Amniotic epithelial cell (primary cell): ENCODE measurements at regions not wholly inside any gene's neighbourhood (a gene's known extent, or its start where the extent isn't known, plus 50 kb on each side); places are given as distances from the start of the nearest gene placed in this dataset.

Experiments
- DNase-seq: peaks from one replicate; pipeline ENCODE4 v3.0.0-alpha.2; 2010; ENCODE audit warnings: low read depth

DNA sequence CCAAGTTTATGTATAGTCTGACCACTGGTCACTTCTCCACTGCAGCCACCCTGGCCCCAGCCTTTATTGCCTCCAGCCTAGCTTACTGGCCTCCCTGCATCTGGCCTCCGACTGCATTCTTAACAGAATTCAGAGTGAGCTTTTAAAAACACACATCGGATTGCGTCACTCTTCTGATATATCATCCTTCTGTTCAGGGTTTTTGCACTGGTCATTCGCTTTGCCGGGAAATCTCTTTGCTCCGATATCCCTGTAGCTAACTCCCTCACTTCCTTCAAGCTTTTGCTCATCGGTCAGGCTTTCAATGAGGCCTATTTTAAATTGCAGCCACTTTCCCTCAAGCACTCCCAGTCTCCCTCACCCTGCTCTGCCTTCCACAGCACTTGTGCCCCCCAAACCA is 101.6 kb upstream of the DLX2 start:
- peak; percentile 82 for DNase-seq

DNA sequence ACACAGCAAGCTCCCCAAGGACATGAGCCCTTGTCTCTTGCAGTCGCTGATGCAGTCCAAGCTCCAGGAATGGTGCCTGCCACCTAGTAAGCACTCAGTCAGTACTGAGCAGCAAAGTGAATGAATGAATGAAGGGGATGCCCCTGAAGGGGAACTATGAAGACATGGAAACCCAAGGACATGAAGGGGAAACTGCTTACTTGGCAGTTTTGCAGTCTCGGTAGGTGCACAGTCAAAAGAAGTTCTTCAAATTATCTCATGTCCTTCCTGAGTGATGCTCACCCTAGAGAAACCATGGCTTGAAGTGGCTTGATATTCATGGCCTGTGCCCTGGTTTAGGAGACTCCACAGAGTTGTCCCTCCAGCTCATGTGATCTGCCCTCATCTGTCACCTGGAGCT is 102.1 kb upstream of the DLX2 start:
- no peak for DNase-seq

DNA sequence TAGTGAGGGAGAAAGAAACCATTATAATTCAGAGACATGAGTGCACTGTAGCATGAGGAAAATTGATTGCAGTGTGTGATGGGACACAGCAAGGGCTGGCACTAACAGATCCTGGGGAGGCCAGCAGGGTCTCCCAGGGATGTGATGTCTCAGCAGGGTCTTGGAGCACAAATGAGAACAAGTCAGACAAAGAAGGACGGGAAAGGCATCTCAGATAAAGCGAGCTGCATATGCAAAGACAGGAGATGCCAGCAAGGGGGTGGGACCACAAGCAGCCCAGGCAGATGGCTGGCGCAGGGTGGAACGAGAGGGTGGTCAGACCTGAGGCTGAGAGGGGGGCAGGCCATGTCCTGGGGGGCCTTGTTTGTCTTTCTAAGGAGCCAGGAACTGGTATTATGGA is 102.6 kb upstream of the DLX2 start:
- DNase-seq: no peak

DNA sequence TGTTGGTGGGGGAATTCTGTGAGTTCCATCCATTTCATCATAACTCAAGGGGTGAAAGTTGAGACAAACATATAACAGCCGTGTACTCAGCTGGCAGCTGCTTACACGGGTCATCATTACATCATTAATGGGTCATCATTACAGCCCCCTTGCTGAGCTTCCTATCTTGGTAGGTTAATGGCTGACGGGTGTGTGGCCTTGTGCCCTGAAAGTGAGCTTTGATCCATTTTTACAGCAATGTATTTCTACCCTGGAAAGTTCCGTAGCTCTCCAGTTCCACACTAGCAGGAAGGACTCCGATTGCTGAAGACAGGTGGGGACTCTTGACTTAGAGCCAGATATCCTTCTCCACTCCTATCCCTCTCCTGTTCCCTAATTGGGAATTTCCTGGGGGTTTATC is 105.2 kb upstream of the DLX2 start:
- DNase-seq: no peak

DNA sequence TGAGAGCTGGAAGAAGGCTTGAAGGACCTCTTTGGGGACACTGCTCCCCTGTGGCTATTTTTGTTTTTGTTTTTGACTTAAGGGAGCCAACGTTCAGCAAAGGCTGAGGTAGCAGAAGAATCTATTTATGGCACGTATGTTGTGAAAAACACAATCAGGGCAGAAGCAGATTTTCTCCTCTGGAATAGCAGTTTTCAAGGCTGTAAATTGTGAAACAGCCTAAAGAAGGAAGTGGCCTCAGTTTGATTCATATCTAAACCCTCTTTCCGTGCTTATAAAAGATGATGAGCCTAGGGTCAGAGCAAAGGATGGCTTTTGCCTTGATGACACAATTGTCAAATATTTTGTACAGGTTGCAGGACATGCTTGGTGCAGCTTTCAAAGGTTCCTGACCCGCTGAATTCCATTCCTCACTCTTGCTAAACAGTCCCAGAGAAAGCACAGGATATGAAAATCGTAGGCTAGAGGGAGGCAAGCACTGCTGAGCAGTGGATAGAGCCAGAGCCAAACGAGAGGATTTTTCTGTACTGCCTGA is 106.2 kb upstream of the DLX2 start:
- peak; percentile 70 for DNase-seq

DNA sequence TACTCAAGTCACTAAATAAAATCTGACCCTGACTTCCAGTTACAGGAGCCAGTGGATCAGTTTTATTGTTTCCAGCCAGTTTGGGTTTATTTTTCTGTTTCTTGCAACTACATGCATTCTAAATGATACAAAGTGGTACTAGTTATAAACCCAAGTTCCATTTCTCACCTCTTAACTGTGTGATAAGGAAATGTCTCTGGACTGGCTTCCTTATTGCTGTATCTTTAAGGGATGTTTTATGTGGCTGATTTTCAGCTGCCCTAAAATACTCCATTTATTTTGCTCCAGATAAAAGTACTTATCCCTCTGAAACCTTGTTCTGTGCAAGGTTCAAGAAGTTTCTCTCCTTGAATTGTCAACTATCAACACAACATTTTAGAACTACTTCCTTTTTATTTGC is 107.9 kb upstream of the DLX2 start:
- DNase-seq: no peak

DNA sequence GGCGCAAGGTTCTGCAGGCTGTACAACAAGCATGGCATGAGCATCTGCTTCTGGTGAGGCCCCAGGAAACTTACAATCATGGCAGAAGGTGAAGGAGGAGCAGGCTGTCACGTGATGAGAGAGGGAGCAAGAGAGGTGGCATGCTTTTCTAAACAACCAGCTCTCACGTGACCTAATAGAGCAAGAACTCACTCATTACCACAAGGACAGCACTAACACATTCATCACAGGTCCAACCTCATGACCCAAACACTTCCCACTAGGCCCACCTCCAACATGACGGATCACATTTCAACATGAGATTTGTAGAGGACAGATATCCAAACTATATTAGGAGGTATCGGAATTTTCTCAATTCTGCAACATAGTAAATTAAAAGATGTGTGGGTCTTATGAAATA is 108.8 kb upstream of the DLX2 start:
- peak; percentile 57 for DNase-seq

DNA sequence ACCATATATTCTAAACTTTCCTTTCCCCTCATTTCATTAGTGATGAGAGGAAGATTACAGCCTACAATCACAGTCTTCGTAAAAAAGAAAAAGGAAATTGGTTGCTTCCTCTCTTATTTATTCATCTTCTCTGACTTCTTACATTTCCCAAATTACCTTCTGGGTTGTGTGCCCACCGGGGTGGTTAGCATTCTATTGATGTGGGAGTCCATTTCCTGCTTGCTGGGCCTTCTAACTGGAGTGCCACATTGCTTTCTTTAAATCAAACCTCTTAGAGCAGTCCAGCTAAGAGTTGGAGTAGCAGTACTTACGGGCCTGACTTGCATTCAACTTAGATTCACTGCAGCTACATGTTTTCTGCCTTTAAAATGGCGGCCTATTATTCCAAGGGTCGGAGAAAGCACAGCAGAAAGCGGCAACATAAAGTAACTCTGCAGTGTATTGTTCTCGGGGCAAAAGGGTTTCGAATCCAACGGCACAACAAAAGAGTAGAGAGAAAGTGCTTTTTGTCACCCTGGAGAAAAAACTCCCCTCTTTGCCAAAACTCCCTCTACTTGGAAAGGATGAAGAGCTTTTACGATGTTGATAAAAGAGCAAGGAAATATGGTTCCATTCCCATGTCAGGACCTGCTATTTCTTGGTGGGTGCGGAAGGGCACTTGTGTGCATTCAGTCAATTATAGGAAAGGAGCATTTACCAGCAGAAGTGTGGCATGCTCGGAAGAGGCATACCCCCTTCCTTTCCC is 110.6 kb upstream of the DLX2 start:
- no peak for DNase-seq

DNA sequence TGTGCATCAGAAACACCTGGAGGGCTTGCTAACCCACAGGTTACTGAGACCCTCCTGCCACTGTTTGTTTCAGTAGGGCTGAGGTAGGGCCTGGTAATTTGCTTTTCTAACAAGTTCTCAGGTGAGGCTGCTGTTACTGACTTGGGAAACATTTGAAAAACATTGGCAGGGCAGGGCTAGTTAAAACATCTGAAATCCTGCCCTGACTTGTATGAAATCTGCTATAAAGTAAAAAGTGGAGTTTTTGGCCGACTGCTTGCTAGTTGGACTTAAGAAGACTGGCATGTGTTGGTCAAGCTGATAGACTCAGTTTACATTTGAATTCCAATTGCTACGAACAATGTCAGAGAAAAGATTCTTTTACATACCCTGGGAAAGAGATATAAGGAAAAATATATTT is 111.6 kb upstream of the DLX2 start:
- no peak for DNase-seq

DNA sequence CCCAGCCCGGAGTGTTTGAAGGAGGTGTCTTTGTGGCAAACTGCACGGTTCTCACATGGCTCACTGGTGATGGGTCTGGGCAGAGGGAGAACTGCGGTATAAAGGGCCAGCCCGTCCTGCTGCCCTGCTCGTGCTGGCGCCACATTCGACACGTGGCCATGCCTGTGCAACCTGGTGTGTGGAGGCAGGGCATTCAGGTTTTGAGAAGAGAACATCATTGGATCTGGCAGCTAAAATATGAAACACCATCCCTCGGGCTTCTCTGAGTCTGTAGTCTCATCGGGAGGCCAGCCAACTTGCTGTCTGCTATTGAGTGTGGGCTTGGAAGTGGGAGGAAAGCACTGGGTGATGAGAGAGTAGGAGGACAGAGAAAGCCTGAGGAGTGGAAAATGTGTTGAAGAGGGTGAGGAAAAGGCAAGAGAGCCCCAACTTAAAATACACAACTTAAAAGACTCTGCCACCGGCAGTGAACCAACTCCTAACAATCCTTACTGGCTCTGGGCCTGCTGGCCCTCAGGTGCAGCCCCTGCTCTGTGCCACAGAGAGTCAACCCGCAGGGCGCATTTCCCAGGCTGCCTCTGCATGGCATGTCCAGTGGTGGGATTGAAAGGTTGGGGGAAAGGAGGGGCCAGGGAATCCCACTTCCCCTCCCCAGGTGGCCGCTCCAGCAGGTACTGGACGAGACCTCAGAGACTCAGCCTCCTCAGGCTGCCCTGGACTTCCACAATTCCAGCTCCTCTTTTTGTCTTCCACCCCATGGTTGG is 112.7 kb upstream of the DLX2 start:
- peak; percentile 65 for DNase-seq

DNA sequence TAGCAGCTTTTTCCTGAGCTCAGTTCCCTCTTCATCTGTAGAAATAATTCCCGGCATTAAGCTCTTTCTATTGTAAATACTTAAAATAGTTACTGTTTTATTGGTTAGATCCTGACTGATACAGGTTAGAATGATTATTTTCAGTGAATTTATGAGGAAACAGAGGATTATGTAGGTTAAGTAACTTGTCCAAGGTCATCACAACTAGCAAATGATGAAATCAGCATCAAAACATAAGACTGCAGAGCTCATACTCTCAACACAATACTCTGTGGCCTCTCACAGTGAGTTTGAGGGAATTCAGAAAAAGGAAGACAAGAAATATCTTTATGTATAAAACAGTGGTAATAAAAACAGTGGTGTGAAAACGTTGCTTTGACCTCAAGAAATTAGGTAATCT is 113.2 kb upstream of the DLX2 start:
- peak; percentile 64 for DNase-seq

DNA sequence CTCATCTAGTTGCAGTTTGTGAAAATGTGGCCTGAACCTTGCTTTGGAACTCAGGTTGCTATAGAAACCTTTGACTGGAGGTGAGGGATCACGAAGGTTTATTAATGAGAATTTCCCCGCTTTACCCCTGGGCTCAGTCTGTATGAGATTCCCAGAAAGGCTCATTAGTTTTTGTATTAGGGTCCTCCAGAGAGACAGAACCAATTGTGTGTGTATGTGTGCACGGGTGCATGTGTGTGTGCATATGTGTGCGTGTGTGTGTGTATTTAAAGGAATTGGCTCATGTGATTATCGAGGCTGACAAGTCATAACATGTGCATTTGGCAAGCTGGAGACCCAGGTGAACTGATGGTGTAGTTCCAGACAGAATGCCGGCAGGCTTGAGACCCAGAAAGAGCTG is 113.8 kb upstream of the DLX2 start:
- no peak for DNase-seq

DNA sequence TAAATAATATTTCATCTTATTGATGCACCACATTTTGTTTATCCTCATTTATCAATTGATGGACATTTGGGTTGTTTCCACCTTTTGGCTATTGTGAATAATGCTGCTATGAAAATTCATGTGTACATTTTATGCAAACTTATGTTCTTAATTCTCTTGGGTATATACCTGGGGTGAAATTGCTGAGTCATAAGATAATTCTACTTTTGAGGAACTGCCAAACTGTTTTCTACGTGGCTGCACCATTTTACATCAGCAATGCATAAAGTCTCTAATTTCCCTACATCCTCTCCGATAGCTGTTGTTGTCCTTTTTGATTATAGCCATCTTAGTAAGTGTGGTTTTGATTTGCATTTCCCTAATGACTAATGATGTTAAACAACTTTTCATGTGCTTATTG is 116.5 kb upstream of the DLX2 start:
- no peak for DNase-seq

DNA sequence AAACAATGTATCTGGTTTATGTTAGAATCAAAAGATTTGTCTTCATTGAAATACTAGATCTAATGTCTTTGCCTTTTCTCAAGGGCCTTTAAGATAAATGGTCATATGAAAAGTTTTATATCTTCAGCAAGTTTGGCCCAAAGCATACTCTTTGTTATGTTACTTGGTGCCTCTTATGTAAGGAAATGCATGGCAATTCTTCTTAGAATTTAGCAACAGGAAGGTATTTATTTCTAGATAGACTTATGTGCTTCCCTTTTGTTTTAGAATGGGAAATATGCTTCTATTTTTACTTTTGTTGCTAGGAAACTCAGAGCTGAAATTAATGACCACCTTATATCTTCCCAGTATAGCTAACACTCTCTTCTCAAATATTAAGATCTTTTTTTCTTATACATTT is 117.4 kb upstream of the DLX2 start:
- DNase-seq: no peak

DNA sequence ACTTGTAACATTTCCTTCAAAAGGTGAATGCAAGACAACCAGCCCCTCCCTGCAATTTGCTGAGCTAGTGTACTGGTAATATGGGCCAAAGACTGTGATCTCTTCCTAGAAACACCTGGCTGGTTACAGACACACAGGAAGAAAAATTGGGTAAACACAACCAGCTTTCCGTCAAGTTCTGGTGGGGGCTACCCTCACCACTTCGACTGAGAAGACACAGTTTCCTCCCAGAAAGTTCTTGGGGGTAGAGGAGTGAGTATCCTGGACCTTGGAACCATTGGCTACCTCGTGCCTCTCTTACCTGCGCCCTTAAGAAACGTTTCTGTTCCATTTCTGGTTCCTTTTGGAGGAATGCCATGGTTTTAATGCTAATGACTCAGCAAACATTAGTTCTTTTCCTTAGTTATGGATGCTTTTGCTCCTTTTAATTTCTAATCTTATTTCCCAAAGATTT is 120.9 kb upstream of the DLX2 start:
- DNase-seq: no peak

DNA sequence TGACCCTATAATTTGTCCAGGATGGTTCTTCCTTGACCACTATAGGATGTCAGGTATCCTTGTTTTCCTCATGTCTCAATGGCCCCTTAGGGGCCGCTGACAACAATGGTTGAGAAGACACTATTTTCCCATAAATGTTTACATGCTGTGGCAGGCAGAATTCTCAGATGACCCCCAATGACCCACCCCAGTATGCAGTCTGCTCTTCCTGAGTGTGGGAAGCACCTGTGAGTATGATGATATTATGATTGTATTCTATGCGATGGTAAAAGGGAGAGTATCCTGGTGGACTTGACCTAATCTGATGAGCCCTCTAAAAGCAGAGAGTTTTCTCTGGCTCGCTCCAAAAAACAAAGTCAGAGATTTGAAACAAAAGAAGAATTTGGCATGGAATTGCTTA is 123.1 kb upstream of the DLX2 start:
- no peak for DNase-seq

DNA sequence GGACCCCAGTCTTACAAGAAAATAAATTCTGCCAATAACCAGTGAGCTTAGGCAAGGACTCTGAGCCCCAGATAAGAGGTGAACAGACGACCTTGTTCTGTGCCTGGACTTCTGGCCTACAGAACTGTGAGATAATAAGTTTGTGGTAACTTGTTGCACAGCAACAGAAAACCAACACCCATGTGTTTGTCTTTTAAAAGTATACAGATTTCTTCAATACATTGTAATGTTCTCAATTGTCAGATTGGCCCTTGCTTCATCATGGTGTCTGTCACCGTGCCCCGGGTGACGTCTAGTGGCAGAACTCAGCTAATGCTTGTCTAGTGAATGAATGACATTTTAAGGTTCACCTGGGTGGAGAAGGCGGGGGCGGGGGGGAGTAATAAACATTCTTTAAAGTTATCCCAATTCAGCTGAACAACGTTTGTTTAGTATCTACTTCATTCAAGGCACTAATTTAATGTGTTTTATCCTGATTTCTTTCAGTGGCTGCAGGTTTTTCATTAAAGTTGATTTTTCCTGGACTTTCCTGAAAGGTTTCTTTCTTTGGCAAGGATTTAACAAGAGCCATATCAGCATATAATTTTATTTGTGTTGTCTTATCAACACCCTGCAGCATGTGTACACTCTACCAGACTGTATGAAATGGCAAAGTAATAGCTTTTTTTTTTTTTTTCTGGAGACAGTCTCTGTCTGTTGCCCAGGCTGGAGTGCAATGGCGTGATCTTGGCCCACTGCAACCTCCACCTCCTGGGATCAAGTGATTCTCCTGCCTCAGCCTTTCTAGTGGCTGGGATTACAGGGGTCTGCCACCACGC is 123.8 kb upstream of the DLX2 start:
- DNase-seq: no peak

DNA sequence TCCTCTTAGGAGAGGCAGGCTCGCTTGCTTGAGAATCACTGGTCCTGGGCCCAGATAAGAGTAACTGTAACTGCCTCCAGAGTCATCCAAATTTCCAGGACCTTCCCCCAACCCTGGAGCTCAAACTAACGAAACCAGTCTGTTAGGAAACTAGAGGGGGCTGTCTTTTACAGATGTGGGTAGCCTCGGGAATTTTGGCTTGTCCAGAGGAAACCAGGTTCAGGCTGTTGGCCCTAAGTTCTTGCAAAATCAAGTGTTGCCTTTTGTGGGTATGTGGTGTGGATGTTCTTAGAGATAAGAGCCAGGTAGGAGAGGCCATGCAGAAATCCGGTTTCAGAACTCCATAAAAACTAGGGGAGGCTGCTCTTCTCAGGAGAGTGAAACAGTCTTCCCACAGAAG is 125.0 kb upstream of the DLX2 start:
- DNase-seq: no peak

DNA sequence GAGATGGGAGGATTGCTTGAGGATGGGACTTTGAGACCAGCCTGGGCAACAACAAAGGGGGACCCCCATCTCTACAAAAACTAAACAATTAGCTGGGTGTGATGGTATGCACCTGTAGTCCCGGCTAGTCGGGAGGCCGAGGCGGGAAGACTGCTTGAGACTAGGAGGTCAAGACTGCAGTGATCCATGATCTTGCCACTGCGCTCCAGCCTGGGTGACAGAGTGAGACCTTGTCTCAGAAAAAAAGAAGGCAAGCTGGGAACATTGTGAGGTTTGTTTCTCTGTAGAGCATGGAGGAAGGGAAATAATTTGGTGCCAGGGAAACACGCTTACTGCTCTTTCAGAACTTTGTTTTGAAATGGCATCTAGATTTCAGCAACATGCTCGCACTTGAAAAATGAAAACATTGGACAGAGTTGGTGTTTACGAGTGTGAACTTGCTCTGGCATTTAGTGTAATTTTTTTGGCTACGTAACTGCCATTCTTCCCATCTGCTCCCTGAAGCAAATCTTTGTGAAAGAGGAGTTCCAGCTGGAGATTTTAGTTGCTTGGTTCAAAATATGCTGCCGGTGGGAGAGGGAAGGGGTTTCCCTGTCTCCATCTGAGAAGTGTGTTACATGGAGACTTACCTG is 125.6 kb upstream of the DLX2 start:
- DNase-seq: no peak

DNA sequence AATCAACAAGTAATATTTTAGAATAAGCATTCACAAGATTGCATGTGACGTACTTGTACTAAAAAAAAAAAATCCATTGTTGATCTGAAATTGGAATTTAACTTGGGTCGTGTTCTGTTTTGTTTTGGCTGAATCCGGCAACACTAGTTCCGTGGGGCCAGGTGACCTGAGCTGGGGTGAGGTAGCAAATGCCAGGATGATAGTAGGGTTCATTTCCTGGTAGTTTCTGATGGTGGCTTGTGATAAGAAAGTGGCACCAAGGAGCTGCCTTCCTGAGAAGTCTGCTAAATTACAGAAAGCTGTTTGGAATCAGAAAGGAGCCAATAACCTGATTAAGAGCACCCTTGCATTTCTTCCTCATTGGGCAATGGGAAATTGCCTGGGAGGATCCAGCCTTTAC is 126.4 kb upstream of the DLX2 start:
- DNase-seq: no peak

DNA sequence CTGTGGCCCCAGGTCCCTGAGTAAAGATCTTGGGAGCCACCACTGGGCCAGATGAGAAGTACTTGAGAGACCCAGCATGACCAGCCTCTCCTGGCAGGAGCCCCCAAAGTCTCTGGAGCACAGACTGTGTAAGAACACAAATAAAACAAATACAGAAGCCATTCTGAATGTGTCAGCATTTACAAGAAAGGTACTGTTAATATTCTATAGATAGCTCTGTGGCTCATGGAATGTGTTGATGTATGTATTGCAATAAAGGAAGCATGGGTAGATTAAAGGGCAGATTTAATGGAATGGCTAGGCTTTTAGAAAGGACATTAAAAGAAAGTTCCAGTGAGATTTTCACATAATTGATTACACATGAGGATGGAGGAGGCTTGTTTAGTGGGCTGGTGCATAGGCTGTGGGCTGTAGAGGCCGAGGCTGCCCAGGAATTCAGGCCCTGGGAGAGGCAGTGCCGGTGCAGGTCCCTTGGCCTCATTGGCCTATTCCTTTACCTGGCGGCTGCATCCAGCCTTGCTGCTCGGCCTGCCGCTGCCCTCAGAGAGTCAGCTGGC is 127.7 kb upstream of the DLX2 start:
- DNase-seq: no peak

DNA sequence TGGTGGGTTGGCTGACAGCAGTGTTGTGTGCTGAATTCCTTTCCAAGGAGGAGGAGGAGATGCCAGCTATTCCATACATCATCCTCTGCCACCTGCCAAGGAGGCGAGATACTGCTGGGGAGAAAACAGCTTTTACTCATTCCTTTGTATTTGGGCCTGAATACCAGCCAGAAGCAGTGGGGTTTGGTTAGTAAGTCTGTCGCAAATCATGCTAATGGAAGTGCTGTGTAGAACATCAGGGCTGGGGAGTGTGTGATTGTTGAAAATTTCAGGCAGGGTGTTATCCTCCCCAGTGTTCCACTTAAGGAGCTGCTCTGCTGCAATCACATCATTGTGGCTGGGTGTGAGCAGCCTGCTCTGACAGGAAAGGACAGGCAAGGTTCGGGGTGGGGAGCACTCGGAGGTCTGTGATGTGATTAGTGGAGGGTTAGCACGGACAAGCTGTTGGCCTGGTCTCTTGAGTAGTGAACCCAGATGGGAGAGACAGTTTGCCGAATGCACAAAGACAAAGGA is 128.2 kb upstream of the DLX2 start:
- peak; percentile 78 for DNase-seq
